ENCODE measurements at regions not wholly inside any gene's neighbourhood (a gene's known extent, or its start where the extent isn't known, plus 50 kb on each side); places are given as distances from the start of the nearest gene placed in this dataset.

DNA sequence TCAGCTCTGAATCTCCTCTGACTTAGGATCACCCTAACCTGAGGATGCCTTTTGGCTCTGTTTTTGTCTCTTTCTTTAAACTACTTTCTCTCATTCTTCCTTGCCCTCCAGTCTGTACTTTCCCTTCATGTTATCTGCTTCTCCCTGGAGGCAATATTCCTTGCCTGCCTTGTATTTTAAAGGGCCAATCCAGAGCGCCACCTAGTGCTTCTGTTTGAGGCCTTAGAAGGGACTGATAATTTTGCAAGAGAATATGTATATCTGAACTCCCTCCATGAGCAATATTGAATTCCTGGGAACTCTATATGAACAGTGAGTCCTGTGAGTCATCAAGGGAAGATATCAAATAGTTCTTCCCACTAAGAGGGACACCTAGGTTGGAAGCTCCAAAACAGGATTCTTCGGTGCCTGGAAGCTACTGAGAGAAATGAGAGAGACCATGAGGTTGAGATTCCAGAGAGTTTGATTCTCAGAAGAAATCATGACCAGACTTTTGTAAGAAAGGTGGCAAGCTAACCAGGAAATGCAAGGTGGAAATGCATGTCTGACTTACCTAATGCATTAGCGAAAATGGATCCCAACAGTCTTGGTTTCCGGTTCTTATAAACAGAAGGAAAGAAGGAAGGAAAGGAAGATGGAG is 203.8 kb upstream of the CD96 start:
- DNase-seq (ENCODE audit: low read depth, low spot score): peak; percentile 66
- no peaks in the 10 kb centered on the region for H4K20me1 ChIP-seq (ENCODE audit: insufficient read depth)
- intact Hi-C loops (cut with micrococcal nuclease): loop anchor here (1.0 to 10.0 kb wide), 4 partner anchors 201 to 1805 kb away; partner anchors contain the start of gene NECTIN3
- BruUV-seq (replicated peaks): no TSS peak
- H3K9me2 ChIP-seq (ENCODE audit: insufficient read depth): no peaks in the 10 kb centered on the region; the same call in 1 of the 2 replicates
- no peak overlapping the region for H3K27ac ChIP-seq (ENCODE audit: low read depth, low read length)
- peaks cover 0 to 18% of the 10 kb centered on the region in 2 experiments; a peak in 2 of 4 replicates for H3K4me1 ChIP-seq (ENCODE audit: control insufficient read depth in 1 of 2, insufficient read depth in 2 of 2, low read length in 2 of 2)
- H3K27me3 ChIP-seq (ENCODE audit: insufficient read depth, low read length): no peaks in the 10 kb centered on the region
- POLR2A ChIA-PET: no interaction called here
- no peaks in the 10 kb centered on the region for H3K79me2 ChIP-seq (ENCODE audit: insufficient read depth, low read length)
- RAD21 ChIA-PET (ENCODE audit: low non-redundant PET in 1 of 2, low total read pairs in 2 of 2, uncharacterized antibody in 2 of 2, unreplicated experiment in 2 of 2): no interaction called here
- H3K36me3 ChIP-seq (ENCODE audit: control insufficient read depth in 1 of 2, insufficient read depth in 2 of 2, low read length in 2 of 2): no peaks in the 10 kb centered on the region; a peak in 1 of 4 replicates
- H3K4me2 ChIP-seq (ENCODE audit: low read length): peak overlapping the region; percentile 15
- H3K9me3 ChIP-seq (ENCODE audit: control insufficient read depth in 1 of 2, insufficient read depth in 1 of 2, low read depth in 1 of 2, low read length in 2 of 2): no peaks in the 10 kb centered on the region
- H3K9ac ChIP-seq (ENCODE audit: low read length): no peak overlapping the region
- TF ChIP-seq RAD21 (IDR thresholded peaks at IDR 0.05; ENCODE audit: low read depth) (peak; percentile 92), CBX3 (IDR thresholded peaks at IDR 0.05; ENCODE audit: low read depth) (peak; percentile 28; the same call in 1 of the 2 replicates), CTCF (IDR thresholded peaks at IDR 0.05 in 2 of 3, conservative IDR thresholded peaks at IDR 0.05 in 1 of 3; ENCODE audit: borderline replicate concordance in 1 of 3, insufficient read depth in 1 of 3, low read depth in 2 of 3, low read length in 2 of 3) (peak; percentile 72 to 92 (median 83); a peak in 5 of 6 replicates), SRF (IDR thresholded peaks at IDR 0.05; ENCODE audit: low read depth) (no peak)
- H3K4me3 ChIP-seq (replicated peaks in 1 of 2; ENCODE audit: low read depth in 1 of 2, low read length in 2 of 2): no peak overlapping the region
- CTCF ChIA-PET: no interaction called here
- peak overlapping the region; percentile 91 for H2AFZ ChIP-seq (ENCODE audit: low read depth, low read length, poor library complexity, severe bottlenecking)
- ATAC-seq: peak; percentile 95

DNA sequence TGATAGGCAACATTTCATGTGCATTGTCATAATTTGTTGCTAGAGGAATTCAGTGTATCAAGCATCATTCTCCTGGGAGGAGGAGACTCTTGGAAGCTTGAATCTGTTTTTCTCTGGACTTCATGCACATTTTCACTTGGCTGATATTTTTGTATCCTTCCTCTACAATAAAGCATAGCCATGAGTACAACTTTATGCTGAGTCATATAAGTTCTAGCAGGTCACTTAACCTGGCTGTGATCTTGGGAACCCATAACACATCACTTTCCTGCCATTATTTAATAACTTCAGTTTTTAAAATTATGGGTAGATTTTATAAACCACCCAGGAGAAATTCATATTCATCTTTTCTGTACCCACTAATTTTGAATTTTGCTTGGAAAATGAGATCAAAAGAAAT is 203.0 kb upstream of the CD96 start:
- H3K36me3 ChIP-seq (ENCODE audit: control insufficient read depth in 1 of 2, insufficient read depth in 2 of 2, low read length in 2 of 2): no peaks in the 10 kb centered on the region; a peak in 1 of 4 replicates
- H3K4me1 ChIP-seq (ENCODE audit: control insufficient read depth in 1 of 2, insufficient read depth in 2 of 2, low read length in 2 of 2): peaks cover 0 to 10% of the 10 kb centered on the region in 2 experiments; a peak in 2 of 4 replicates
- RAD21 ChIA-PET (ENCODE audit: low non-redundant PET in 1 of 2, low total read pairs in 2 of 2, uncharacterized antibody in 2 of 2, unreplicated experiment in 2 of 2): no interaction called here
- no peaks in the 10 kb centered on the region for H4K20me1 ChIP-seq (ENCODE audit: insufficient read depth)
- CTCF ChIA-PET: no interaction called here
- H3K9me2 ChIP-seq (ENCODE audit: insufficient read depth): no peaks in the 10 kb centered on the region; the same call in 1 of the 2 replicates
- intact Hi-C loops (cut with micrococcal nuclease): loop anchor here (2.0 to 10.0 kb wide), 3 partner anchors 264 to 1806 kb away; partner anchors contain the start of gene NECTIN3
- no peaks in the 10 kb centered on the region for H3K27me3 ChIP-seq (ENCODE audit: insufficient read depth, low read length)
- BruUV-seq (replicated peaks): no TSS peak
- no peak overlapping the region for H3K4me3 ChIP-seq (replicated peaks in 1 of 2; ENCODE audit: low read depth in 1 of 2, low read length in 2 of 2)
- no peak overlapping the region for H3K4me2 ChIP-seq (ENCODE audit: low read length)
- no peak for DNase-seq (ENCODE audit: low read depth, low spot score)
- POLR2A ChIA-PET: no interaction called here
- H3K79me2 ChIP-seq (ENCODE audit: insufficient read depth, low read length): no peaks in the 10 kb centered on the region
- ATAC-seq: no peak
- H3K9me3 ChIP-seq (ENCODE audit: control insufficient read depth in 1 of 2, insufficient read depth in 1 of 2, low read depth in 1 of 2, low read length in 2 of 2): no peaks in the 10 kb centered on the region
- no peak overlapping the region for H3K9ac ChIP-seq (ENCODE audit: low read length)
- H3K27ac ChIP-seq (ENCODE audit: low read depth, low read length): no peak overlapping the region
- H2AFZ ChIP-seq (ENCODE audit: low read depth, low read length, poor library complexity, severe bottlenecking): no peak overlapping the region
- TF ChIP-seq EZH2 (IDR thresholded peaks at IDR 0.05) (no peak), CBX3 (IDR thresholded peaks at IDR 0.05; ENCODE audit: low read depth) (no peak), RAD21 (IDR thresholded peaks at IDR 0.05; ENCODE audit: low read depth) (no peak), ZNF274 (IDR thresholded peaks at IDR 0.05; ENCODE audit: low read depth, low read length) (no peak), SP1 (IDR thresholded peaks at IDR 0.05; ENCODE audit: low read depth) (no peak), CEBPB (IDR thresholded peaks at IDR 0.05; ENCODE audit: low read depth) (no peak), EGR1 (IDR thresholded peaks at IDR 0.05; ENCODE audit: low read depth) (no peak), POLR2AphosphoS5 (IDR thresholded peaks at IDR 0.05; ENCODE audit: low read depth, low read length) (no peak)
- TF ChIP-seq, protein P1, sequence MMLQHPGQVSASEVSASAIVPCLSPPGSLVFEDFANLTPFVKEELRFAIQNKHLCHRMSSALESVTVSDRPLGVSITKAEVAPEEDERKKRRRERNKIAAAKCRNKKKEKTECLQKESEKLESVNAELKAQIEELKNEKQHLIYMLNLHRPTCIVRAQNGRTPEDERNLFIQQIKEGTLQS (IDR thresholded peaks at IDR 0.05): no peak
- TF ChIP-seq, protein P2, sequence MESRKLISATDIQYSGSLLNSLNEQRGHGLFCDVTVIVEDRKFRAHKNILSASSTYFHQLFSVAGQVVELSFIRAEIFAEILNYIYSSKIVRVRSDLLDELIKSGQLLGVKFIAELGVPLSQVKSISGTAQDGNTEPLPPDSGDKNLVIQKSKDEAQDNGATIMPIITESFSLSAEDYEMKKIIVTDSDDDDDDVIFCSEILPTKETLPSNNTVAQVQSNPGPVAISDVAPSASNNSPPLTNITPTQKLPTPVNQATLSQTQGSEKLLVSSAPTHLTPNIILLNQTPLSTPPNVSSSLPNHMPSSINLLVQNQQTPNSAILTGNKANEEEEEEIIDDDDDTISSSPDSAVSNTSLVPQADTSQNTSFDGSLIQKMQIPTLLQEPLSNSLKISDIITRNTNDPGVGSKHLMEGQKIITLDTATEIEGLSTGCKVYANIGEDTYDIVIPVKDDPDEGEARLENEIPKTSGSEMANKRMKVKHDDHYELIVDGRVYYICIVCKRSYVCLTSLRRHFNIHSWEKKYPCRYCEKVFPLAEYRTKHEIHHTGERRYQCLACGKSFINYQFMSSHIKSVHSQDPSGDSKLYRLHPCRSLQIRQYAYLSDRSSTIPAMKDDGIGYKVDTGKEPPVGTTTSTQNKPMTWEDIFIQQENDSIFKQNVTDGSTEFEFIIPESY (IDR thresholded peaks at IDR 0.05; ENCODE audit: extremely low read depth, insufficient replicate concordance, low read length): no peak

Measured in HCT116 (cell line).